Tibial artery (tissue), 4 donors: ENCODE measurements at regions not wholly inside any gene's neighbourhood (a gene's known extent, or its start where the extent isn't known, plus 50 kb on each side); places are given as distances from the start of the nearest gene placed in this dataset.

Source experiments
- DNase-seq, 2 donors: peaks; one replicate each; pipeline ENCODE4 v3.0.0-alpha.2; 2019
- H3K27ac ChIP-seq, 2 donors: fragments of 200-600 bp; sonication (generic) in 1 of 2; 1 replicate in 1 of 2; 2 replicates in 1 of 2; pipeline ENCODE4 v1.5.1; 2018 to 2019; ENCODE audit warnings: mild to moderate bottlenecking in 1 of 2
- H3K27me3 ChIP-seq, 2 donors: fragments of 200-600 bp; sonication (generic) in 1 of 2; one replicate each; pipeline versions ENCODE4 v1.5.1 to v1.6.0; 2016 to 2019
- H3K36me3 ChIP-seq, 3 donors: fragments of 200-600 bp; sonication (generic) in 2 of 3; one replicate each; pipeline ENCODE4 v1.5.1; 2016 to 2019; ENCODE audit warnings: mild to moderate bottlenecking in 2 of 3
- H3K4me1 ChIP-seq, 4 donors: fragments of 200-600 bp; sonication (generic) in 2 of 4; 1 replicate in 3 of 4; 2 replicates in 1 of 4; pipeline ENCODE4 v1.5.1; 2016 to 2019
- H3K4me3 ChIP-seq, 2 donors: fragments of 200-600 bp; sonication (generic) in 1 of 2; 1 replicate in 1 of 2; 2 replicates in 1 of 2; pipeline ENCODE4 v1.5.1; 2018 to 2019; ENCODE audit warnings: mild to moderate bottlenecking in 2 of 2
- H3K9me3 ChIP-seq, 3 donors: fragments of 200-600 bp; sonication (generic) in 1 of 3; one replicate each; pipeline ENCODE4 v1.5.1; 2016 to 2019
- CTCF ChIP-seq, 2 experiments: fragments of 200-600 bp in 1 of 2; fragments of 450-650 bp in 1 of 2; IDR thresholded peaks; one replicate each; pipeline ENCODE4 v1.5.1; 2017 to 2019; ENCODE audit warnings: antibody characterized with exemption in 2 of 2, mild to moderate bottlenecking in 1 of 2, moderate library complexity in 1 of 2
- intact Hi-C: fragments of 100-400 bp; cut with DNase I; formaldehyde crosslinking; loops from one replicate; pipeline ENCODE4 v1.15.0; 2023; ENCODE audit warnings: low total_unique reads

GRCh38 chr3:59559721-59560435 is 510.1 kb upstream of the CFAP20DC start:
- no peaks in the 10 kb centered on the region for H3K36me3 ChIP-seq
- DNase-seq: no peak
- H3K9me3 ChIP-seq: no peaks in the 10 kb centered on the region
- H3K27ac ChIP-seq: no peak overlapping the region
- no peak overlapping the region for H3K4me3 ChIP-seq
- no peaks in the 10 kb centered on the region for H3K27me3 ChIP-seq
- intact Hi-C loops: no loop called here
- H3K4me1 ChIP-seq: no peaks in the 10 kb centered on the region
- TF ChIP-seq CTCF (IDR thresholded peaks at IDR 0.05): no peak

- TF ChIP-seq CTCF (IDR thresholded peaks at IDR 0.05): no peak
- no peaks in the 10 kb centered on the region for H3K4me1 ChIP-seq
- DNase-seq: no peak
- no peaks in the 10 kb centered on the region for H3K9me3 ChIP-seq
- no peak overlapping the region for H3K27ac ChIP-seq
- H3K4me3 ChIP-seq: no peak overlapping the region
- intact Hi-C loops: no loop called here
- no peaks in the 10 kb centered on the region for H3K36me3 ChIP-seq
- no peaks in the 10 kb centered on the region for H3K27me3 ChIP-seq
Measured at GRCh38 chr3:59558906-59559720, 509.3 kb upstream of the CFAP20DC start.

DNA sequence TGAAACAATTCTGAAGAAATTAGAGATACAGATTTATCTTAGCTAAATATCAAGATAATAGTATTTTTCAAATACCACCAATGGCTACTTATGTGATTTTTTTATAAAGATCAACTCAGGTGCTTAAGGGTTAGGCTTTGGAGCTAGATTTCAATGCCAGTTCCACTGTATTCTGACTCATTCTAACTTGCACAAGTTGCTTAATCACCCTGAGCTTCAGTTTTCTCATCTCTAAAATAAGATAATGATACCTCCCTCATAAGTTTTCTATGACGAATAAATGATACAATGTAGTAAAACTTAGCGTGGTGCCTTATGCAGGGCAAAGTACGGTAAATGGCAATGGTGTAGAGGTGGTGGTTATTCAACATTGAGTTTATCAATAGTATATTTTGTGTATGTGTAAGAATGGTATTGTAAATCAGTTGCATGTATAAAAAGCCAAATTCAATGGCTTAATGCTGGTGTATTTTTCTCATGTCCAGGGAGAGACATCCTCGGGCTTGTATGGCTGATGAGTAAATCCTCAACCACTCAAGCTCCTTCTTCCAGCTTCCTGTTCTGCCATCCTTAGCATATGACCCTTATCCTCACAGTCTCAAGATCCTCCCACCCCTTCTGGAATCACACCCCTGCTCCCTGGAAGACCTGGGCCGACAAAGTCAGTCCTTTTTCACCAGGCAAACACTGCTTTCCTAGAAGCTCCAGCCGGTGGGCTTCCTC is 505.9 kb upstream of the CFAP20DC start:
- Histone ChIP-seq H3K4me1 (no peaks in the 10 kb centered on the region), H3K9me3 (no peaks in the 10 kb centered on the region), H3K4me3 (no peak overlapping the region), H3K36me3 (no peaks in the 10 kb centered on the region), H3K27me3 (no peaks in the 10 kb centered on the region), H3K27ac (no peak overlapping the region)
- TF ChIP-seq CTCF (IDR thresholded peaks at IDR 0.05): no peak
- intact Hi-C loops: no loop called here
- DNase-seq: no peak

DNA sequence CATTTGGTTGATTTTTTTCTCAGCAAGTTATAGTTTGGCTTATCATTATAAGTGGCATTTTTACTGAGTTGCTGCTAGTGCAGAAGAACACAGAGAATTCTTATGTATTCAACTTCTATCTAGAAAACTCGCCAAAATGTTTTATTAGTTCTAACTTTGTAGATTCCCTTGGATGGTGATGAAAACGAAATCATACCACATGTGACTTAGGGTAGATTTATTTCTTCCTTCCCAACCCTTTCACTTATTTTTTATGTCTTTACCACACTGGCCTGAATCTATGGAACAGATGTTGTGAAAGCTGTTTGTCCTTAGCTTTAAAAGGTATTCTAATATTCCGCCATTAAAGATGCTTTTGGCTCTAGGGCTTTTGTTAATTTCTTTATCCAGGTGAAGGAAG is 503.3 kb upstream of the CFAP20DC start:
- TF ChIP-seq CTCF (IDR thresholded peaks at IDR 0.05): no peak
- no peaks in the 10 kb centered on the region for H3K4me1 ChIP-seq
- H3K9me3 ChIP-seq: no peaks in the 10 kb centered on the region
- no peaks in the 10 kb centered on the region for H3K27me3 ChIP-seq
- no peaks in the 10 kb centered on the region for H3K36me3 ChIP-seq
- intact Hi-C loops: no loop called here
- H3K27ac ChIP-seq: no peak overlapping the region
- no peak for DNase-seq
- no peak overlapping the region for H3K4me3 ChIP-seq

GRCh38 chr3:59551834-59552233 is 502.0 kb upstream of the CFAP20DC start:
- Histone ChIP-seq H3K4me1 (no peaks in the 10 kb centered on the region), H3K27ac (no peak overlapping the region), H3K36me3 (no peaks in the 10 kb centered on the region), H3K9me3 (no peaks in the 10 kb centered on the region), H3K27me3 (no peaks in the 10 kb centered on the region), H3K4me3 (no peak overlapping the region)
- TF ChIP-seq CTCF (IDR thresholded peaks at IDR 0.05): no peak
- intact Hi-C loops: no loop called here
- no peak for DNase-seq
